GM06990 (cell line): ENCODE measurements at regions not wholly inside any gene's neighbourhood (a gene's known extent, or its start where the extent isn't known, plus 50 kb on each side); places are given as distances from the start of the nearest gene placed in this dataset.
"Not testable (repeated sequence)": the region's sequence is repeated elsewhere in the genome, so short reads cannot be mapped to it uniquely, and the experiment has no call there.

Source experiments
- DNase-seq: peaks from one replicate; pipeline ENCODE4 v3.0.0-alpha.2; 2011; ENCODE audit not compliant: insufficient read length; ENCODE audit errors: extremely low read depth
- H3K27me3 ChIP-seq: replicated peaks from 2 replicates; pipeline ENCODE4 v1.6.0; 2011; ENCODE audit warnings: low read length; ENCODE audit not compliant: control insufficient read depth, insufficient read depth
- H3K36me3 ChIP-seq: 2 replicates; pipeline ENCODE4 v1.5.1; 2011; ENCODE audit warnings: low read length; ENCODE audit not compliant: control insufficient read depth, insufficient read depth
- H3K4me3 ChIP-seq: replicated peaks from 2 replicates; pipeline ENCODE4 v1.5.1; 2011; ENCODE audit warnings: low read depth, mild to moderate bottlenecking, control low read depth, low read length
- TF ChIP-seq, protein P1 (sequence below): IDR thresholded peaks from 2 replicates; pipeline ENCODE4 v1.5.1; 2011; ENCODE audit warnings: low read length, control low read depth, mild to moderate bottlenecking, inconsistent platforms; ENCODE audit not compliant: insufficient read depth, poor library complexity, severe bottlenecking

DNA sequence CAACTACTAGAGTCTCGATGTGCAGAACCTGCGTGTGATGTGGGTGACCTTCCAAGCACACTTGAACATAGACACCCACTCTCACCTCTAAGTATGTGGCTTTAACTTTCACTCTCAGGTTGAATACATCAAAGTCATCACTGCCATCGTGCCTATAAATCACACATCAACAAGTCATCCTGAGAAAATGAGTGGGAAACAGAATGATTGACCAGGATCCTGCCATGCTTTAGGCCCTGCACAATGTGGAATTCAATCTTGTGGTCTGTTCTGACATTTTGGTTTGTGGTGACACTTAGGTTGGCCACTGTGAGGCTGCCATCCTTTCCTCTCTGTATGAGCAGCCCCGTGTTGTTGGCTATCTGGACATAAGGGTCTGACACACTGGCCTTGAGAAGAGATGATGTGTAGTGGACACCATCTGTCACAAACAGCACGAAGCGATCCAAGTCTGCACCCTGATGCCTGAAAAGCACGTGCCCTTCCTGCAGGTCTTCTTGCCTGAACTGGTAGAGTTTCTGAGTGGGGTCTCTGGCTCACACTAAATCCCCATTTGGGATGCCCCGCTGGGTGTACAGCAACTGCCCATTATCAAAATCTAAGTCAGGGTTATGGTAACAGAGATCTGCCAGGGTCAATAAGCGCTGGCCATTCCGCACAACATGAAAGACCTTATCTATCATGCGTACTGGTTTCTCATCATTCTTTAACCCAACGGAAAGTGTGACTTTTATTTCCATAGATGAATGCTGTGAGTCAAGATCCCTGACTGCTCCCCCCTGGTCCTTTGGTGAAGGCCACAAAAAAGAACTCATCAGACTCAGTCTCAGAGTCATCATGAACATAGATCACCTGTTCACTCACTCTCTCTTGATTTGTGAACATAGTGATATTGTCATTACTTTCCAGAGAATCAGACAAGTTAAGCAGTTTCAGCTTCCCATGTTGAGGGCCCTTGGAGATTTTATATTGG lies 116.6 kb downstream of the ESM1 start:
- DNase-seq, result no peak
- H3K36me3 ChIP-seq, result no peaks in the 10 kb centered on the region
- no peaks in the 10 kb centered on the region; the same call in none of the 2 replicates for H3K27me3 ChIP-seq
- H3K4me3 ChIP-seq, result no peak overlapping the region
- TF ChIP-seq, protein P1, sequence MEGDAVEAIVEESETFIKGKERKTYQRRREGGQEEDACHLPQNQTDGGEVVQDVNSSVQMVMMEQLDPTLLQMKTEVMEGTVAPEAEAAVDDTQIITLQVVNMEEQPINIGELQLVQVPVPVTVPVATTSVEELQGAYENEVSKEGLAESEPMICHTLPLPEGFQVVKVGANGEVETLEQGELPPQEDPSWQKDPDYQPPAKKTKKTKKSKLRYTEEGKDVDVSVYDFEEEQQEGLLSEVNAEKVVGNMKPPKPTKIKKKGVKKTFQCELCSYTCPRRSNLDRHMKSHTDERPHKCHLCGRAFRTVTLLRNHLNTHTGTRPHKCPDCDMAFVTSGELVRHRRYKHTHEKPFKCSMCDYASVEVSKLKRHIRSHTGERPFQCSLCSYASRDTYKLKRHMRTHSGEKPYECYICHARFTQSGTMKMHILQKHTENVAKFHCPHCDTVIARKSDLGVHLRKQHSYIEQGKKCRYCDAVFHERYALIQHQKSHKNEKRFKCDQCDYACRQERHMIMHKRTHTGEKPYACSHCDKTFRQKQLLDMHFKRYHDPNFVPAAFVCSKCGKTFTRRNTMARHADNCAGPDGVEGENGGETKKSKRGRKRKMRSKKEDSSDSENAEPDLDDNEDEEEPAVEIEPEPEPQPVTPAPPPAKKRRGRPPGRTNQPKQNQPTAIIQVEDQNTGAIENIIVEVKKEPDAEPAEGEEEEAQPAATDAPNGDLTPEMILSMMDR, result no peak

DNA sequence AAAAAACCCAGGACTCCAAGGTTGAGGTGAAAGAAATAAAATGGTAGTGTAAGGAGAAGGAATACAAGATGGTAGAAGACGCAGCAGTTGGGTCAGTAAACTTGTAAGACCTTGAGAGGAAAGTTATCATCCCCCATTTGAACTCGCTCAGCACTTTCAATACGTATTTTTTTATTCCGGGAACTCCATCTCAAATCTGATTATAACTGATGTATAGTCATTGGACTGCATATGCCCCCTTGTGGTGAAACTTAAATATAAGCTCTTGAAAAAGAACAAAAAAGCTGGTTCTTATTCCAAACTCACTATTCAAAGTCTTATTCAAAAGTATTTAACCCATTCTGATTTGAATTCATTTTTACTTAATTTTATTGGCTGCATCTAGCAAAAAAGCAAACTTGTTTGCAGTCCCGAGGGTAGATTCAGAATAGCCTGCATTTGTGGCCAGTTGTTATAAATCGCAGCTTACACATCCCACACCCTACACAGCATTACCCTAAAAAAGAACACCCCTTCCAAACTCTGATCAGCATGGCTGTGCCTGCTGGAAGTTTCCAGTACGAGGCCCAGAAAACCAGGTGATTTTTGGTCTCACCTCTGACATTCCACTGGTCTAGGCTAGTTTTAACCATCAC lies 118.0 kb downstream of the ESM1 start:
- Histone ChIP-seq H3K4me3 (no peak overlapping the region), H3K27me3 (no peaks in the 10 kb centered on the region; the same call in 1 of the 2 replicates), H3K36me3 (no peaks in the 10 kb centered on the region)
- no peak for DNase-seq
- TF ChIP-seq, protein P1, result peak; percentile 62

DNA sequence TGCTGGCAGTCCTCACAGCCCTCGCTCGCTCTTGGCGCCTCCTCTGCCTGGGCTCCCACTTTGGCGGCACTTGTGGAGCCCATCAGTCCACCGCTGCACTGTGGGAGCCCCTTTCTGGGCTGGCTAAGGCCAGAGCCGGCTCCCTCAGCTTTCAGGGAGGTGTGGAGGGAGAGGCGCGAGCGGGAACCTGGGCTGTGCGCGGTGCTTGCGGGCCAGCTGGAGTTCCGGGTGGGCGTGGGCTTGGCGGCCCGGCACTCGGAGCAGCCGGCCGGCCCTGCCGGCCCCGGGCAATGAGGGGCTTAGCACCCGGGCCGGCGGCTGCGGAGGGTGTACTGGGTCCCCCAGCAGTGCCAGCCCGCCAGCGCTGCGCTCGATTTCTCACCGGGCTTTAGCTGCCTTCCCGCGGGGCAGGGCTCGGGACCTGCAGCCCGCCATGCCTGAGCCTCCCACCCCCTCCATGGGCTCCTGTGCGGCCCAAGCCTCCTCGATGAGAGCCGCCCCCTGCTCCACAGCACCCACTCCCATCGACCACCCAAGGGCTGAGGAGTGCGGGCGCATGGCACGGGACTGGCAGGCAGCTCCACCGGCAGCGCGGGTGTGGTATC lies 120.4 kb downstream of the ESM1 start:
- not testable (repeated sequence) for H3K27me3 ChIP-seq, H3K36me3 ChIP-seq, H3K4me3 ChIP-seq, DNase-seq

DNA sequence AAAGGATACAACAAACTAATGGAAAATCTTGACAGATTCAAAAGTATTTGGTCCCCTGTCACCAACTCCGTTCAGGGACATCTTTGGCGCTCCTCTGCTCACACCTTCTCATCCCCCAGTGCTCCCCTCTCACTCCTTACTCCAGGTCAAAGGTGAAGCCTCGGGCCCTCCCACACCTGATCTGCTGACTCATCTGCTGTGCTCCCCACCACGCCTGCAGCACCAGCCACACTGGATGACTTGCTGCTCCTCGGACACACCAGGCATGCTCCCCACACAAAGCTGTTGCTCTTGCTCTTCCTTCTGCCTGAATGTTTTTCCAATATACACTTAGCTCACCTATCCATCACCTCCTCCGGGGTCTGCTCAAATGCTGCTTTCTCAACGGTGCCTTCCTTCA lies 123.4 kb downstream of the ESM1 start:
- TF ChIP-seq, protein P1, result no peak
- no peaks in the 10 kb centered on the region for H3K27me3 ChIP-seq
- no peak overlapping the region for H3K4me3 ChIP-seq
- no peak for DNase-seq
- H3K36me3 ChIP-seq, result no peaks in the 10 kb centered on the region

DNA sequence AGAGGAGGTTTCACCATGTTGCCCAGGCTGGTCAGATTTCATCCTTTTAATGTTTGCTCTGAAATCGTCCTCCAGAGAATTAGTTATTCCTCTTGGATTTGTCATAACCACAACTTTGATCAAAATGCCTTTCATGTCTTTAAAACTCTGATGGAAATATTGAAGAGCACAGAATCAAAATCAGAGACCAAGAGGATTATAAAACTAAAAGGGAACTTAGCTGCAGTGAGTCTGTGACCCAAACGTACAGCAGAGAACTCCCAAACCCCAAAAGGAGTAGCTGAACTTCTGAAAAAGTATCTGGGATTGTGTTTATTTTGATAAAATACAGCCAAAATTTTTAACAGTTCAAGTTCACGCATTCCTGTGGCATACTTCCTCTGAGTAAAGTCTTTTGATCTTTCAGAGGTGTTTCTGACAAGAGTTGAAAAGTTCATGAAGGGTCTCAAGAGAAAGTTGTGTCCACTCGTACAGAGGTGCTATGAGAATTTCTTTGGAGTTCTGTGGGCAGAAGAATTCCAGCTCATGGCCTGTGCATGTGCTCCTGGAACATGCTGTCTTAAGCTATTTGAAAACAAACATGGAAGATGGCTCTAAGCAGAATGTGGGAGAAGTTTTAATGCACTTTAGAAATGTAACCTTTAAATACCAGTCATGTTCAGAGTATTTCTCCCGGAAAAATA lies 124.0 kb downstream of the ESM1 start:
- no peak for DNase-seq
- Histone ChIP-seq H3K4me3 (no peak overlapping the region), H3K36me3 (no peaks in the 10 kb centered on the region), H3K27me3 (no peaks in the 10 kb centered on the region)
- TF ChIP-seq, protein P1, result no peak
